ENCODE measurements at regions not wholly inside any gene's neighbourhood (a gene's known extent, or its start where the extent isn't known, plus 50 kb on each side); places are given as distances from the start of the nearest gene placed in this dataset.

DNA sequence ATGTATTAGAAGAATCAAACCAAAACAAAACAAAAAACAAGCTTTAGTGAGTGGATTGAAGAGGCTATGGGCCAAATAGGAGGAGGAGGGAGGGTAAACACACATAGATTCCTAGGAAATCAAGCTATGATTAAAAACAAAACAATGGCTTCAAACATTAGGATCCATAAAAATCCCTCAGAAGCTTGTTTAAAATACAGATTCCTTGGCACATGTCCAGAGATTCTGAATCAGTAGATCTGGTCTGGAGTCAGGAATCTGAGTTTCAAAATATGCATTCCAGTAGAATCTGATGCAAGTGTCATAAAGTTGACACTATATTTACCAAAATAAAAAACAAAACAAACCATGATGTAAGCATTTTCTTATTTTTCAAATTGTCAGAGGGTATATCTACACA is 692.8 kb upstream of the SGCG start:
- H3K27me3 Mint-ChIP-seq (ENCODE audit: low read depth): no peaks in the 10 kb centered on the region
- H3K4me1 Mint-ChIP-seq (ENCODE audit: low read depth): peaks cover 11% of the 10 kb centered on the region
- H3K27ac Mint-ChIP-seq (ENCODE audit: unreplicated experiment): no peak overlapping the region
- TF ChIP-seq, protein P1, sequence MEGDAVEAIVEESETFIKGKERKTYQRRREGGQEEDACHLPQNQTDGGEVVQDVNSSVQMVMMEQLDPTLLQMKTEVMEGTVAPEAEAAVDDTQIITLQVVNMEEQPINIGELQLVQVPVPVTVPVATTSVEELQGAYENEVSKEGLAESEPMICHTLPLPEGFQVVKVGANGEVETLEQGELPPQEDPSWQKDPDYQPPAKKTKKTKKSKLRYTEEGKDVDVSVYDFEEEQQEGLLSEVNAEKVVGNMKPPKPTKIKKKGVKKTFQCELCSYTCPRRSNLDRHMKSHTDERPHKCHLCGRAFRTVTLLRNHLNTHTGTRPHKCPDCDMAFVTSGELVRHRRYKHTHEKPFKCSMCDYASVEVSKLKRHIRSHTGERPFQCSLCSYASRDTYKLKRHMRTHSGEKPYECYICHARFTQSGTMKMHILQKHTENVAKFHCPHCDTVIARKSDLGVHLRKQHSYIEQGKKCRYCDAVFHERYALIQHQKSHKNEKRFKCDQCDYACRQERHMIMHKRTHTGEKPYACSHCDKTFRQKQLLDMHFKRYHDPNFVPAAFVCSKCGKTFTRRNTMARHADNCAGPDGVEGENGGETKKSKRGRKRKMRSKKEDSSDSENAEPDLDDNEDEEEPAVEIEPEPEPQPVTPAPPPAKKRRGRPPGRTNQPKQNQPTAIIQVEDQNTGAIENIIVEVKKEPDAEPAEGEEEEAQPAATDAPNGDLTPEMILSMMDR (IDR thresholded peaks at IDR 0.05): no peak
- no peak overlapping the region for H3K4me3 Mint-ChIP-seq (ENCODE audit: unreplicated experiment)
- DNase-seq (ENCODE audit: low spot score): no peak
- H3K36me3 Mint-ChIP-seq (ENCODE audit: low read depth): no peaks in the 10 kb centered on the region
- H3K9me3 Mint-ChIP-seq (ENCODE audit: low read depth): peaks cover 10% of the 10 kb centered on the region

DNA sequence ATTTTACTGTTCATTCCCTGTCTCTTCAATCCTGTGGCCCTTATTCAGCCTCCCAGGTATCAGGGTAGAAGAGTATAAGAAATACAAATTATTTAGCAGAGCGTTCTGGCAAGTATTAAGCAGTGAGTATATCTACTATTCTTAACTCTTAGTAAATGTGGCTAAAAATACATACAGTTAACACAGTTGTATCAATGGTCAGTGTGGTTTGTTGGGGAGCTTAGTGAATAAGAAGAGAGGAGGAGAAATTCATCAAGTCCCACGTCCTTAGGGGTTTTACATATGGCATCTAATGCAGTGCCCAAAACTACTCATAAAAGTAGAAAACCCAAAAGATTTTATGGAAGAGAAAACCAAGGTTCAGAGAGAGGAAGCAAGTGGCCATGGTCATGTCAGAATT is 691.0 kb upstream of the SGCG start:
- Mint-ChIP-seq H3K4me3 (ENCODE audit: unreplicated experiment) (no peak overlapping the region), H3K36me3 (ENCODE audit: low read depth) (no peaks in the 10 kb centered on the region), H3K27me3 (ENCODE audit: low read depth) (no peaks in the 10 kb centered on the region), H3K27ac (ENCODE audit: unreplicated experiment) (no peak overlapping the region), H3K9me3 (ENCODE audit: low read depth) (peaks cover 7% of the 10 kb centered on the region), H3K4me1 (ENCODE audit: low read depth) (peaks cover 11% of the 10 kb centered on the region)
- TF ChIP-seq, protein P1 (IDR thresholded peaks at IDR 0.05): no peak
- DNase-seq (ENCODE audit: low spot score): no peak

DNA sequence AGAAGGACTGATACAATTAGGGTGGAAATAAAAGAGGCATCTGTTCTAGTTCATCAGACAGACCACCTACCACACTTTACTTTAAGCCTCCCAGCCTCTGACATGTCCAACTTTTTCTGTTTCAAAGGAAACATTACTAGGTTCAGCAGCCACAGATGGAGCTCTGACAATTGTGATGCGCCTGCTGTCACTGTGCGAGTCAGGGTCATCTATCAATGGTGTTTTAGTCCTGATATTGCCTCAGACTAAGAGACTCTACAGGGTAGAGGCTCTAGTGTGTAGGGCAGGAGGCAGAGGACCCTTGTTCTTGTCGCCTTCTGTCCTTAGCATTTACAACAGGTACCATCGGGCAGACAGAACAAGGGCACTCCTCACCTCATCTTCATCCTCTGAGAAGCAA is 685.0 kb upstream of the SGCG start:
- peaks cover 15% of the 10 kb centered on the region for H3K4me1 Mint-ChIP-seq (ENCODE audit: low read depth)
- H3K4me3 Mint-ChIP-seq (ENCODE audit: unreplicated experiment): no peak overlapping the region
- H3K36me3 Mint-ChIP-seq (ENCODE audit: low read depth): no peaks in the 10 kb centered on the region
- no peak overlapping the region for H3K27ac Mint-ChIP-seq (ENCODE audit: unreplicated experiment)
- H3K9me3 Mint-ChIP-seq (ENCODE audit: low read depth): peaks cover 7% of the 10 kb centered on the region
- H3K27me3 Mint-ChIP-seq (ENCODE audit: low read depth): no peaks in the 10 kb centered on the region
- TF ChIP-seq, protein P1 (IDR thresholded peaks at IDR 0.05): no peak
- no peak for DNase-seq (ENCODE audit: low spot score)

DNA sequence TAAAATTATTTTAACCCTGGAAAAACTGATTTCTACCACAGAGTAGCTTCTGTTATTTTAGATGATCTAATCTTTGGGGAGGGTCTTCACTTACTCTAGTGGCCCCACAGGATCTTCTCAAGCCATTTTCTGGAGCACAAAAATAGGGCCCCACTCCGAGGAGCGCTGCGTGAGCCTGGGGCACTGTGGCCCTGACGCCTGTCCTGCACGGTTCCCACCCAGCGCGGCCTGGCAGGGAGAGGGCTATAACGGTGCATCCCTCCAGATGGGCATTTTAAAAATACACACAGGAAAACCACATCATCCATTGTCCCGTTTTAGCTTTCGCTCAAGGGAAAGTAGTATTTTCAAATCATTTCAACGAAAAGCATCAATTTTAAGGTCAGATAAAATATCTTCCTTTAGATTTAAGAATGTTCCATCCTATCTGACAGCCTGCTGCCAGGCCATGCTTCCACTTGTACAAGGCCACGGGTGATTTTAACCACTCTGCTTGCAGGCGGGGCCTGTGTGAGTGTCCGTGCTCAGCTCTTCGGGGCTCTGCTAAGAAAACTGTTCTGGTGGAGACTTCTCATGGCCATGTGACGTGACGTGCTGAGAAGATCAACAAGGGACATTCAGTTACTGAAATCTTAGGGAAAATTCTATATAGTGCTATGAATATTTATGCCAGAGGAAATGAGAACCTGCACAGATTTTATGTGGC is 683.8 kb upstream of the SGCG start:
- no peak overlapping the region for H3K27ac Mint-ChIP-seq (ENCODE audit: unreplicated experiment)
- DNase-seq (ENCODE audit: low spot score): no peak

DNA sequence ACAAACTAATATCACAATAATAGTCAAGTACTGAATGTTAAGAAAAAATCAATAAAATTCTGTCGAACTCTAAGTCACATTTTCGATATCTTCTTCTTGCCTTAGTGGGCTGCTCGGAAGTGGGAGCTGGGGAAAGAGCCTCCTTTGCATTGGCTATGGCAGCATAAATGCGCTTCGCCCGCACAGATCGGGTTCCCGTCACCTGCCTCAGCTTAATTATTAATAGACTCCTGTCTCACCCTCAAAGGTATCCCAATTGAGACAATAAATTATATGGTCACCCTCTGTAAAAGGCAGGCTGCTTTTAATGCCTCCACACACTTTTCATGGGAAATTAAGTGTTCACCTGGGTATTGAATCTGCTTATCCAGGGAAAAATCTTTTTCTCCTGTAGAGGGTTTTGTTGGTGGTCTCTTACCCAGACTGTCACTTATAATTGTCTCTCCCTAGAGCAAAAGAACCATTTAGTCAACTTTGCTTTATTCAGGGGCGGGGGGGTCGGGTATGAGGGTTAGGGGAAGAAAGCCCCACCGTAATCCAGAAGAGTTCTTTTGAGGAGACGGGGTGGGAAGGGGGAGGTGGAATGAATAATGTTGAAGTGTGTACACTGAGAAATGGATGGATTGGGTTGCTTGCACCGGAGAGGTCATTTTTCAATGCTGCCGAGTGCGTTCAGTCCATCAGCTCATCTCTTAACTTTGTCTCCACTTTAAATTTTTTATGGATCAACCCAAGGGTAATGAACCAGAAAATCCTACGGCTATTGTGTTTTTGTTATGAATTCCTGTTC is 682.6 kb upstream of the SGCG start:
- no peak for DNase-seq (ENCODE audit: low spot score)
- TF ChIP-seq, protein P1 (IDR thresholded peaks at IDR 0.05): no peak
- Mint-ChIP-seq H3K9me3 (ENCODE audit: low read depth) (no peaks in the 10 kb centered on the region), H3K4me1 (ENCODE audit: low read depth) (peaks cover 16% of the 10 kb centered on the region), H3K4me3 (ENCODE audit: unreplicated experiment) (no peak overlapping the region), H3K36me3 (ENCODE audit: low read depth) (no peaks in the 10 kb centered on the region), H3K27me3 (ENCODE audit: low read depth) (no peaks in the 10 kb centered on the region), H3K27ac (ENCODE audit: unreplicated experiment) (no peak overlapping the region)

More for the DNA sequence above, 683.8 kb upstream of the SGCG start:
- Mint-ChIP-seq H3K36me3 (ENCODE audit: low read depth) (no peaks in the 10 kb centered on the region), H3K4me1 (ENCODE audit: low read depth) (peaks cover 16% of the 10 kb centered on the region), H3K9me3 (ENCODE audit: low read depth) (peaks cover 1% of the 10 kb centered on the region), H3K4me3 (ENCODE audit: unreplicated experiment) (no peak overlapping the region), H3K27me3 (ENCODE audit: low read depth) (no peaks in the 10 kb centered on the region)
- TF ChIP-seq, protein P1 (IDR thresholded peaks at IDR 0.05): no peak
